Left forelimb (tissue), 1 donor: ENCODE measurements at regions not wholly inside any gene's neighbourhood (a gene's known extent, or its start where the extent isn't known, plus 50 kb on each side); places are given as distances from the start of the nearest gene placed in this dataset.

Experiments
- DNase-seq: peaks from one replicate; pipeline ENCODE4 v3.0.0-alpha.2; 2018; ENCODE audit warnings: low spot score

DNA sequence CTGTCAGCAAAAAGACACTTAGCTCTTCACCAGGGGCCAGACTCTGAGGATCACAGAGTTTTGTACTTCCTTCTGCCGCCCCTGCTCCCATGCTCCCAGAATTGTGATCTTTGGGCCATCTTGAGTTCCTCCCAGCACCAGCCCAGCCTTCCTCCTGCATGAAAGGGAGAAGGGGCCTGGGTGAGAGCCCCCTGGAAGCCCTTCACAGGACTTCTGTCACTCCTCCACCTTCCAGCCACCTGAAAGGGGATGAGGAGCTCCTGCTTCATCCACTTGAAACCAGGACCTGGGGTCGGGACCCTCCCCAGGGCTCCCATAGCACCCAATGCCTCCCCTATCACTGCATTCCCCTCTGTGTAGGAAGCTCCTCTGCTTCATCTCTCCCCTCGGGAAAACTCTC lies 174.2 kb downstream of the BUD13 start:
- DNase-seq: peak; percentile 30

DNA sequence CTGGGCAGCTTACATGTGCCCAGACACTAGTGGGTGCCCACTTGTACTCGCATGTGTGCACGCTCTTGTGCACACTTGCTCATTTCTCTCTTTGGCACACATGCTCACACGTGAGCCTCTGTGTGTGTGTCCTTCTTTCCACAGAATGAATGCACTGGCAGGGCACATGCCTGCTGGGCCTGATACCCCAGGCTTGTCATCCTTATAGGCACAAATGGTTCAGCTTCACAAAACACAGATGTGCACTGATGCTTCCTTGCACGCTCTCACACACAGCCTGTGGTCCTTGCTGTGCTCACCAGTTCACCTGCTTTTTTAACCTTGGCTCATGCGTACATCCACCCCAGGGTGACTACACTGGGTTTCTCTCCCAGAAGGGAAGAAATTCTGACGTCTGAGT lies 174.8 kb downstream of the BUD13 start:
- peak; percentile 28 for DNase-seq

DNA sequence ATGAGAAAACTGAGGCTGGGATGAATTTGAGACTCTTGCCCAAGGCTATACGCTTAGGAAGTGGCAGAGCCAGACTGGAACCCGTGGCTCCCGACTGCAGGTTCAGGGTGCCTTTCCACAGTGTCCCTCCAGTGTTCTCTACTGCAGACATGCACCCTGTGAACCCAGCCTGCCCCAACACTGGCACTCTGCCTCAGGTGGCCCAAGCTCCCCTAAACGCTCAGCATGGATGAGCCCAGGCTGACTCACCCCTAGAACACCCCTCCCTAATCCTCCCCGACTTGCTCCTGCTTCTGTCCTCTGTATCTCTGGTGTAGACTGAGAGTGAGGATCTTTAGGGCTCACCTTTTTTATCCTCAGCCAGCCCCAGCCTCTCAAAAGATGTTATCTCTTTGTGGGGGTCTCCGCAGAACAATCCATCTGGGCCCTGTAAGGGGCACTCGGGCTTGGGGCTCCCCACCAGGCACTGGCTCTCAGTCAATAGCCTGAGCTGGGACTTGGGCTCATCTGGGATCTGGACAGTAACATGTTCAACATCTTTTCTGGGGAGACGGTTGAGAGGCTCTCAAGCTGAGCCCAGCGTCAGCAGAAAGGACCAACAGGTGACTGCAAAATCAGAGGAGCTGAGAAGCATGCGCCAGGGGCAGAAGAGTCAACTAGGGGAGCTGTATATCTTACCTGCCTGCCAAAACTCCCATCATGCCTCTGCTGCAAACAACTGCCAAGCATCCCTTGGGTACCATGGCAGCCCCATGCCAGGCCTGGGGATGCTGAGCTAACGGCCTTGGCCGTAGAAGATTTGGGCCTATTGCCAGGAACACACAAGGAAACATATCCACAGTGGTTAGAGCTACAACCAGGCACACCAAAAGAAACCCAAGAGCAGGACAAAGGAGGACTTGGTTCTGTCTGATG lies 176.2 kb downstream of the BUD13 start:
- DNase-seq: no peak

DNA sequence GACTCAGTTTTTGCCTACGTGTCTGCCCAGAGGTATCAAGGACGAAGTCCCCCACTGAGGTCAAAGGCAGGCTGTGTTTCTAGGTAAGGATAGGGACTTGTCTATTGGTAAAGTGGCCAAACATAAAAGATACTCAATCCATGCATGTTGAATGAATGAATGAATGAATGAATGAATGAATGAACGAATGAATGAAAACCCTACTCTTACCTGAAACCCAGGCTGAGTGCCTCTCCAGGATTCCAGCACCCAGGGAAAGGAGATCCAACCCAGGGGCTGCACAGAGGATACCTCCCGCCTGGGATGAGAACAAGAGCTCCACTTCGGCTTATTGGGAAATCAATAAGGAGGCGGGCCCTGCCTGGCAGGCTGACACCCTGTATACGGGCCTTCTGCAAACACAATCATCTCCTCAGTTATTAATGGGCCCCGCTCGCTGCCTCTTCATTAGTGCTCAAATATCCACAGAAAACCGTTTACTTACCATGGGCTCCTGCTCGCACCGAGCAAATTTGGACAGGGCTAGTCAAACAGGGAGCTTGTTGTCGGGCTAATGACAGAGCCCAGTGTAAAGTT lies 177.4 kb downstream of the BUD13 start:
- no peak for DNase-seq

DNA sequence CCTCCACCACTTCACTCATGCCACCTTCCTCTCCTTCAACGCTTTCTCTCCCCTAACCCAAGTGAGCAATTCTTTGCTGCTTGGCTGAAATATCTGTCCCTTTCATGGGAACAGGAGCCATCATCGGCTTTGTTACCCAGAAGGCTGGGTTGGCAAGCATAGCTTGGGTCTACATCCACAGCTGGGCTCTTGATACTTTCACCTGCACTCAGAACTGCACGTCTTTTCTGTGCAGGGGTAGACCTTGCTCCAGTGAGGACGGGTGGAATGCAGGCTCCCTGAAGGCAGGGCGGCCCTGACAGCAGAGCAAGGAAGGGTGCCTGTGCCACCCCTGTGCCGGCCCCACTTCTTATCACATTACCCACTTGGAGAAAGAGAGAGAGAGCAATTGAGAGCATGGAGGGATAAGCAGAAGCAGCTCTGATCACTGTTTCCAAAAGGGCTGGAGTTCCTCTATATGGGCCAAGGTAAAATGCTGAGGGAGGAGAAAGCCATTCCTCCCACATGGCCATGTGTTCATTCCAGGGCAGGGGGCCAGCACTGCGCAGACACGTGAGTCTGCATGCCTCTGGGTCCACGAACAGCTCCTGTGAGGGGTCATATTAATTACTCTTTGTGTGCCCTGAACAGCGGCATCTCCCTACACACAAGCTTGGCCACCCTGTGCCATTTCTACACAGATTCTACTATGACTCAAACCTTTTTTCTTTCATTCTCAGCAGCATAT lies 181.8 kb downstream of the BUD13 start:
- DNase-seq: no peak

DNA sequence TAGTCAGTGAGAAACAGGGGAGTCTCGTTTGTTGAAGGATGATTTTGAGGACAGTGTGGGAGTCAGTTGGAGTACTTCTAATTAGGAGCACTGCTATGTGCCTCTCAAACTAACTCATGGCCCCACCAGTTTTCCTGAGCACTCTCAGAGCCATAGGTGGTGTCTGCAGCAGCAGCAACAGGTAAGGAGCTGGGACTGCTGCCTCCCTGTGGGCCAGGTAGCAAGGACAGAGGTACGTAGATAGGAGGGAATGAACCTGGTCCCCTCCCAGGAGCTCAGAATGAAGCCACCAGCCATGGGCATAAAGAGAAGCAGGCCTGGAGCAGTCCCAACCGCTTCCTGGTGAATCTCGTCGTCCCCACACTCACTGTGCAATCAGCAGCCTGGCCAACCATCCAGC lies 183.4 kb downstream of the BUD13 start:
- DNase-seq: no peak

DNA sequence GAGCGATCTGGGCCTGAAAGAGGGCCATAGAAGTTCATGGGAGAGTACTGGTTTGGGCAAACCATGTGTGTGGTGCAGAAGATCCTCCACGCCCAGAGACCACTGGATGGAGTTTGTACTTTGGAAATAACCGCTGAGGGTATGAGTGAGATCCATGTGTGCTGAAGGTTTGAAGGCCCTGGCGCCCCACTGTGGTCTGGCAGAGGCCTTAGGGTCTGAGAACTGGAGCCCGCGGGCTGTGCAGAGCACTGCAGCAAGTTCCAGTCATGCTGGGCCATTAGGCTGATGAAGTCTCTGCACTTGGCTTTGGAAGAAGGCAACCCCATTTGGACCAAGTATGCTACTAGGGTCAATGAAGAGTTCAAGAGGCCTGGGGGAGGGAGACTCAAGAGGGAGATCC lies 186.4 kb downstream of the BUD13 start:
- no peak for DNase-seq

DNA sequence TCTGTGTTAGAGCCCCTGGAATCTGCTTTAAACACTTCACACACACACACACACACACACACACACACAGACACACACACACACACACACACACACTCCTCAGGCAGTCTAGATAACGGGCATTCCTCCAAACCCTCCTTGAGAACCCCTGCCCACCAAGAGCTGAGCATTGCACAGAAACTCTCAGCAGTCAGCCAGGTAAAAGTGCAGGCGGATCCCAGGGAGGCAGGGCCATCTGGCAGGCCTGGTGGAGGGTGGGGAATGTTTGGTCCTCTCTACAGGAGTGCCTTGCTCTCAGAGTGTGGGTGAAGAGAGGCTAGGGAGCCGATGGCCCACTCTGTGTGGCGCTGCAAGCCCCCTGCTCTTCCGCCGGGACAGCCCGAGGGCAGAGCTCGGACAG lies 190.2 kb downstream of the BUD13 start:
- no peak for DNase-seq

DNA sequence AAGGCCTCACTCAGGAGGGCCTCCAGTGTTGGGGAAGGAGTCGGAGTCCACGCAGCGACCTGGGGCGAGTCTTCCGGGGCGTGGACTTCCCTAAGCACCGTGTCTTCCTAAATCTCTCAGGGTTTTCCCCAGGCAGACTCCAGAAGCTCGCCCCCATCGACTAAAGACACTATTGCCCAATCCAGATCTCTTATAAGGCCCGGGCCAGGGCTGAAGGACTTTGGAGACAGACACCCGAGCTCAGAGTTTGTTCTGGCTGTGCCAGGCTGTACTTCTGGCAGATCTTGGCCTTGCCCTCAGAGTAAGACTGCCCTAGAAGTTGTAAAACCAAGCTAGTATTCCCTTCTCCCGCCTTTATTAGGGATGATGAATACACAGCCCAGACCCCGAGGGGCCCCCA lies 191.4 kb downstream of the BUD13 start:
- no peak for DNase-seq

DNA sequence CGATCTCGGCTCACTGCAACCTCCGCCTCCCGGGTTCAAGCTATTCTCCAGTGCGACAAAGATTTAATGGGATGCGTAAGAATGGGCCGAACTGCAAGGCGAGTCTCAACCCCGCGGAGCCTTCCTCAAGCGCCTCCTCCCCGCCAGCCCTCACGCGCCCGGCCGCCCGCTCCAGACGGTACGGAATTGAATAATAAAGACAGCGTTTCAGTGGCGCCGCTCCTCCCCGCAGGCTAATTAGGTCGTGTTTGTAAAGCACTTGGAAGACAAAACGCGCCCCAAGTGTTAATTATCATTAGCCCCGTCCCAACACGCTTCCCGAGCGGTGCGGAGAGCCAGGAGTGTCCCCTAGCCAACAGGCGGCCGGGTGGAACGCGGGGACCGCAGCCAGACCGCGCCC lies 192.0 kb downstream of the BUD13 start:
- DNase-seq: no peak

DNA sequence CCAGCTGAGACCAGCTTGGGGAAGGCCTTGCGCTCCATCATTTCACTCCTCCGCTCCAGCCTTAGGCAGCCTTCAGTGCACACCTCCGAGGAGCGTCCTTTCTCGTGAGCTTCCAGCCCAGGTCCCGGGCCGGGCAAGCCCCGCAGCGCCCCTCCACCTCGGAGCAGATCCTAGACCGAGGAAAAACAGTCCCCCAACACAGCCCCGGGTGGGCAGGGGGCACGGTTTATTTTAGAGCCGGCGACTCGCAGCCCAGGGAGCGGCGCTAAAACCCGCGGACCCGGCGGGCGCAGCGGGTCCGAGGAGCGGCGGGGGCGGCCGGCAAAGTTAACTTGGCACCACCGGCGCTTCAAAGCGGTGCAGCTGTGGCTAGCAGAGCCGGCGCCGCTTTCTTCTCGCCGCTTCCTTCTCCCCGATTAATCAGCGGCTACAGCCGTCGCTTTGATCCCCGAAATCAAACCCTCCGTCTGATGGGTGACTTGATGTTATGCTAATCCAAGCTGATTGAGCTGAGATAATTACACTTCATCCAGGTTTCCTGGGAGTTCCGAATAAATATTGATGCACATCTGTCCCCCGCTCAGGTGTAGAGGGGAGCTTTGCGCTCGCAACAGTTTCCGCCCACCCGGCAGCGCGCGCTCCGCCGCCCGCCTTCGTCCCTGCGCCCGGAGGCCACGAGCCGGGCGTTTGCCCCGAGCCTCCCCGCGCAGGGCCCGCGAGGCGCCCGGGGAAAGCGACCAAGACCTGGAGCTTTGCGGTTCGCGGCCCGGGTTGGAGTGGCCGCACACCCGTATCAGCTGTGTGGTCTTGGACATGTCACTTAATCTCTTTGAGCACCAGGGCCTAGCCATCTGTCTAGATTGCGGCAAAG lies 192.7 kb downstream of the BUD13 start:
- DNase-seq: no peak

DNA sequence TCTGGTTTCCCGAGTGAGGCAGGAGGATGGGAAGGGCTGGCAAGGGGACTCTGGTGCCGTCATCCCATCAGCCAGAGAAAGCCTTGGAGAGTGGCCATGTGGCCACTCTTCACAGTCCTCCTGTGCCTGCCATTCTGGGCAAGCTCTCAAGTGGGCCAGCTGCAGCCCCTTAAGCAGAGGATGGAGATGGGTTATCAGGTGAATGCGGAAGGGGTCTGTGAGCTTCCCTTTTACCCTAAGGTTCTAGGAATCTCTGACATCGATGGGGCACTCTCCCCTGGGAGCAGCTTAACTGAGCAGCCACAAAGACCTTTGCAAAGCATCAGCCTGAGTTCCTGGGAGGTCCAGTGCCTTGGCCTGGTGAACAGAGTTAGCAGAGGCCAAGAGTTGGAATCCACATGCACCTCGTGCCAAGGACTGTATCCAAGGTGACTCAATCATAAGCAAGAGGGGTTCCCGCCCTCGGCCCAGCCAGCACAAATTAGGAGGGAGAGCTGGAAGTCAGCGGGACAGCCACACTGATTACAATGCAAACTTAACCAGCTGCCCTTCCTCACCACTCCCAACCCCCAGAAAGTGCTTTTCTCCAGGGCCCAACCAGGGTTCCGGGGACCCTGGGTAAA lies 193.6 kb downstream of the BUD13 start:
- DNase-seq: no peak

DNA sequence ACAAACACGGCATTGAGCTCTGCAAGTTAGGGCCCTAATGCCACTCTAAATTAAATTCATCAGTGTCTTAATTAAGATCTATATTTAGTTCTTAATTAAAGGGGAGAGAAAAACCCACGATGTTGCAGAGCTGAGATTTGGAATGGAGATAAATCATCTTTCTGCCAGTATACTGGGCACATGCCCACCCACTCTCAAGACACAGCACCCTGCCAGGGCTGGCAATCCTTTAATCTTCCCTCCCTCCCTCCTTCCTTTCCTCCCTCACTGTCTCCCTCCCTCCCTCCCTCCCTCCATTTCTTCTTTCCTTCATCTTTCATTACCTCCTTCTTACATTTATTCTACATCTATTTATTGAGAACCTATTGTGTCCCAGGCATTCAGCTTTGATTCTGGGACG lies 194.8 kb downstream of the BUD13 start:
- DNase-seq: no peak

DNA sequence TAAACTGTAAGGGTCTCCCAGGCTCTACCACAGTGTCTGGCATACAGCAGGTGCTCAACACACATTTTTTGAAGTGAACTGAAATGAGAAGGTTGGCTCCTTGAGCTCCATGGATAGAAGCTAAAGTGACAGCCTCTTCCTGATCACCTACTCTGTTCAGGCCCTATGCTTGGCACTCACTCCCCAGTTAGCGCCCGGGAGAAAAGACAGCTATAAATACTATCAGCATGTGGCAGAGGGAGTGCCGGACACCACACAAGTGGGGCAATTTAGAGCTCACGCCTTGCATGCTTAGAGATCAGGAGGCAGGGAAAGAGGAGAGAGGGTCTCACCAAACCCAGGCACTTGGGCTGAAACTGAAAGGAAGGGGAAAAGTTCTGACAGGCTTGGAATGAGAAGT lies 195.5 kb downstream of the BUD13 start:
- DNase-seq: no peak

DNA sequence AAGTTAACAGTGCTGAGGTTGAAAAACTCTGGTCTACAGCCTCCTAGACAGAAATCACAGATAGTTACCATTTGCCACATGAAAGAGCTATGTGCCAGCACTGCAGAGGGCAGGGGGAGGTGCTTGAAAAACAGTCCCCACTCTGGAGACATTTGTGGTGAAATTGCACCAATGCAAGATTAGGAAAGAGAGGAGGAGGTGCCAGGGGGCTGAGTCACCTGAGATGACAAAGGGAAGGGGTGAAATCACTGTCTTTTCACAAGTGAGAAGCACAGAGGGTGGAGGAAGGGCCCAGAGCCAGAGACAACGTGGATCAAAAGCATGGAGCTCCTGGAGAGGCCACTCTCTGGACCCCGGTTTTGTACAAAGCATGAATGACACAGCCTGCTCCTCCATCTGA lies 196.3 kb downstream of the BUD13 start:
- DNase-seq: no peak

DNA sequence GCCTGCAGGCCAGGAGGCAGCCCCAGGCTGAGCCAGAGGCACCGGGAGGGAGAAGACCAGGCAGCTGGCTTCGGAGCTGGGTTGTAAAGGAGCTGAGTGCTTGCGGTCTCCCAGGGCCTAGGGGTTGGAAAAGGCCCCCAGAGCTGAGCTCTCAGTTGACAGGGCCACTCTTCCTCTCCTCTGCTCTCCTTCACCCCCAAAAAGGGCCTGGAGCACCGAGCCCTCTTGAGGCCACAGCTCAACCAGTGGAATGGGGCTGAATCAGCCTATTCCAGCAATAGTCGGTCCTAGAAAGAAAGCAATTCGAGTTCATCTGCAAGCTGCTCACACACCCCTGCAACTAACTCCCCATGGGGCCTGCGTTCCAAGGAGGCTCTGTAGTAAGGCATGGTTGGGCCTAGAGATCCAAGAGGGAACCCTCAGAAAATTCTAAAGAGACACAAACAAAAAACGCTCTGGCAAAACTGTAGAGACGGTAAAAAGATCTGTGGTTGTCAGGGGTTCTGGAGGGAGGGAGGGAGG lies 205.0 kb downstream of the BUD13 start:
- DNase-seq: no peak

DNA sequence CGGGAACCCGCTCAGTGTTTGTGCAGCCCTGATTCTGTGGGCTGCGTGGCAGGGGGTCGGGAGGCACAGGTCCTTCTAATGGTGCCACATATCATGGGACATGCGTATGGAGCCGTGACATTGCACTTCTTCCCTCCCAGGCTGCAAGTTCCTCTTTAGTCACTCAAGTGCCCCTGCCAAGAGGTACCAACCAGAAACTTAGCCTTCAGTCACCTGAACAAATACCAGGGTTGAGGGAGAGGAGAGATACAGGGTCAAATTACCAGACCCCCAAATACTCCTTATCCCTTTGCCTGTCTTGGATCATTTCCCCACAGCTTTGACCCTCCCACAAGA lies 209.1 kb downstream of the BUD13 start:
- DNase-seq: no peak

DNA sequence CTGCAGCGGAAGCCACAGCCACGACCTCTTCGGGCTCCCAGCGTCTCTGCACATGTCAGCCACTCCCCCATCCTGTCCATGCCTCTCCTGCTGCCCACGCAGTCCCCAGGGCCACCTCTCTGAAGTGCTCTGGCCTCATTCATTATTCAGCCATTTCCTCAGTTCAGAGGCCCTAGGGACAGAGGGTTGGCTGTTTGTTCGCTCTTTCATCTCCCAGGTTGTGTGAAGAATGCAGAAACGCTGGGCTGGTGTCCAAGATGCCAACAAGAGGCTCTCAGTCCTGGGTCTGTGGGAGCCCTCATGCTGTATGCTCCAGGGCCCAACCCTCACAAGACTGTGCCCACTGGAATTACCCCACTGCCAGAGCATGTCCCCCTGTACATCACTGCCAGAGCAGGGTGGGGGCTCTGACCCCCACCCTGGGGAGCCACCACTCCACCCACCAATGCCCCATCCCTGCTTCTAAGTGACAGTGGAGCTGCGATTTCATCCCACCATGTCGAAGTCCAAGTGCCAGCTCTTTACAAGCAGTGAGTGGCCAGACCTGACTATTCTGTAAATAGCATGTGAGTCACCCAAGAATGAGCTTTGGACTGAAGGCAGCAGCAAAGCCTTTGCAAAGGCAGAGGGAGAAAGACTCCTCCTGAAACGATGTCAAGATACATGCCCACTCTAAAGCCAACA lies 209.6 kb downstream of the BUD13 start:
- no peak for DNase-seq

DNA sequence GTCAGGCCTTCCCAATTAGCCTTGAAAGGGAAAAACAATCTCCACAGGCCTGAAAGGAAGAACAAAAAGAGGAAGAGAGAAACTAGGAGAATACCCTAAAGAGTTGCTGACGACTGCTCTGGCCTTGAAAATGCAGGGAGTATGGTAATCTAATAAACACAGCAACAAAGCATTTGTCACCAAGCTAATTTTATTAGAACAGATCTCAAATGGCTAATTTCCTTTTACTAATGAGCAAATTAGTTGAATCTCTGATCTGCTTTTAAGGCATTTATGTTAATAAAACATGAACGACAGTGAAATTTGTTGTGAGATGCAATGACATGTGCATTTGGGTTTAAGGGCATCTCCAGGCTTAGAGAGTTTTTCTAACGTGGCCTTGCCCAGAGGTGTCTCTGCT lies 212.2 kb downstream of the BUD13 start:
- DNase-seq: no peak

DNA sequence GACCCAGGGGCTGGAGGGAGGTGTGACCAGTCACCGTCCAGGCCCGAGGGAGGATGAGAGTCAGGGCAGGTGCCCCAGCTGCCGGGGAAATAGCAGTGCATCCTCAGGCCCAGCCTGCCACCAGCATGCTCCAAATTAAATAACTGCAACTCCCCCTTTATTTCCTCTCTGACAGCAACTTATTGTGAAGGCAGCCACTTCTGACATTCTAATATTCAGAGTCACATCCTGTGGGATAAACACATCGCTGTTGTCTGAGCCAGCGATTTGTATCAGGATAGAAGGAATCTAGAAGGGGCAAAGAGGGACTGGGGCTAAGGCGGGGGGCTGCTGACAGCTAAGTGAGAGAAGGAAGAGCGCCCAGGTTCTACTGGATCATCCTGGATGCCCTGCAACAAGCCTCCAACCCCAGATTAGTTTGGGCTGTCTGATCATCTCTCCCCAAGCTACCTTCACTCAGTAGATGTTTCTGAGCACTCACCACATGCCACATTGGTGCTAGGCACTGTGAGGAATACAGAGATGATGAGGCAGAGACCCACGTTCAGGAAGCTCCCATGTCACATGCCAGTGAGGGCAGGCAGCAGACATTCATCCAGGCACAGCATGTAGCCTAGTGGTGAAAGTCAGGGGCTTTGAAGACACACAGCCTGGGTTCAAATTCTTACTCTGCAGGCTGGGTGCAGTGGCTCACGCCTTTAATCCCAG lies 214.1 kb downstream of the BUD13 start:
- no peak for DNase-seq
